ENCODE measurements at regions not wholly inside any gene's neighbourhood (a gene's known extent, or its start where the extent isn't known, plus 50 kb on each side); places are given as distances from the start of the nearest gene placed in this dataset.

- TF ChIP-seq POLR2AphosphoS5 (IDR thresholded peaks at IDR 0.05; ENCODE audit: low read depth, low read length) (no peak), TAF1 (IDR thresholded peaks at IDR 0.05; ENCODE audit: borderline replicate concordance, low read depth, low read length) (no peak), POLR2A (IDR thresholded peaks at IDR 0.05; ENCODE audit: low read depth, low read length) (no peak)
Observed at GRCh38 chr13:48775285-48775684, 121.6 kb downstream of the CYSLTR2 start.
